TTC549 (cell line): ENCODE measurements at regions not wholly inside any gene's neighbourhood (a gene's known extent, or its start where the extent isn't known, plus 50 kb on each side); places are given as distances from the start of the nearest gene placed in this dataset.
"Not testable (repeated sequence)": the region's sequence is repeated elsewhere in the genome, so short reads cannot be mapped to it uniquely, and the experiment has no call there.

Experiments used
- FAIRE-seq: peaks from 2 replicates; lab custom pipeline; 2012; peaks lifted over from hg19 to GRCh38; lab: Jason Lieb, UNC

DNA sequence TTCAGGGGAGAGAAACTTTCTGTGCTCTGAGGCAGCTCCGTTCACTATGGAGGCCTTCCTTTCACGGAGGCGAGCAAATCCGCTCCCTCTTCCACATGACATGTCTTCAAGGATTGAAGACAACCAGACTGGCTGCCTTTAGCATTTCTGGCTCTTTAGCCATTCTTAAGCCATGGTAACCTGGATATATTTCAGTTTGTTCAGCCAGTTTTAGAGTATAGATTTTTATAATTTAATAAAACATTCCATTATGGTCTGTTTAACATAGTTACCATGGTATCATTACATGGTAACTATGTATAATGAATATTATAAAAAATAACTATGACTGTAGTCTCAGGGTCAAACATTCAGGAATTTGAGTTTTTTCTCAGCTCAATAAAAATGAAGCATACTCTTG lies 54.2 kb upstream of the NFIA start:
- no peak for FAIRE-seq

DNA sequence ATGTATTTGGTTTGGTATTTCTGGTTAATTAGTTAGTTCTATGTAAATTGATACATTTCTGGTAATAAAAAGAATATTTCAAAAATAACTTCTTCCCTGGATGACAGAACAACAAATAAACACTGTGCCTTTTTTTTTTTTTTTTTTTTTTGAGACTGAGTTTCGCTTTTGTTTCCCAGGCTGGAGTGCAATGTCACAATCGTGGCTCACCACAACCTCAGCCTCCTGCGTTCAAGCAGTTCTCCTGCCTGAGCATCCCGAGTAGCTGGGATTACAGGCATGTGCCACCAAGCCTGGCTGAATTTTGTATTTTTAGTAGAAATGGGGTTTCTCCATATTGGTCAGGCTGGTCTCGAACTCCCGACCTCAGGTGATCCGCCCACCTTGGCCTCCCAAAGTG lies 64.3 kb upstream of the NFIA start:
- not testable (repeated sequence) for FAIRE-seq

DNA sequence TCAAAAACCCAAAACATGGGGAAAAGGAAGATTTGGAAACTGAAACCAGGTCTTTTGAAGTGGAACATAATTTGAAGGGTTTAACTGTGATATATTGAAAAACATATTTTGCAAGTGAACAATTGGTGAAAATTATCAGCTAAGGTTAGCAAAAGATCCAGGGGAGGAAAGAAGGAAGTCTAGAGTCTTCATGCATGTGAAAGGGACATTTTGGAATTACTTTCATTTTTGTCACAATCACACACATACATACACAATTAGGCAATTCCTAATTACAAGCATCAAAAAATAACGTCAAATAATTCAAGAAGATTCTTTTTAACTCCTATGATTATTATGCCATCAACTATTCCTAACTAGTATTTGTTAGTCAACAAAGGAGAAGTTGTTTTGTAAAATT lies 64.7 kb upstream of the NFIA start:
- no peak for FAIRE-seq

DNA sequence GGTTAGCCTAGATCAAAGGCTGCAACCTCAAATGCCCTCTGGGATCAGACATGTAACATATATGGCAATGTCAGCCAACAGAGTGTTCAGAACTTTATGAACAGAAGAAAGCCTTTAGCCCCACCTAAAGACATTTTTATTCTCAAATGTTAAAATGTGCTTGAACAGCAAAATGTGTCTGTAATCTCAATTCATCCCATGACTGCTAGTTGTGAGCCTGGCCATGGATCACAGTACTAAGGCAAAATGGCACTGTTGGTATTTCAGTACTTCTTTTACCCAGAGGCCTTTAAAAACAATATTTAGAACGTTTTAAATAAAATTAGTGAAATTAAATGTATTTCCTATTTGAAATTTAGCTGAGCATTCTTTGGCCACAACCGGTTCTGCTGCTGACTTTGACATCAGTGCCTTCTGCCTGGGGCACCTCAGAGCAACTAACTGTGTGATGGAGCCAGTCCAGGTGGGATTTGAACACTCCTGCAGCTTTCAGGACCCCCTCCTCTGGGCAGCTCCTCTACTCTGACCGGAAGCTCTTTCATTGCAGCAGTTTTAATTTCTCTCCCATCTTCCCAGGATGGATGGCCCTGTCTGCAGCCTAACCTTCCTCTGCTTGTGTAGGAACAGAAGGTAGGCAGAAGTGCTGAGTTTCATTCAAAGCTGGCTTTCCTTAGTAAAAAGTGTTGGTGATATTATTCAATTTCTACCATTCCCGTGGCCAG lies 68.3 kb upstream of the NFIA start:
- FAIRE-seq, result no peak

DNA sequence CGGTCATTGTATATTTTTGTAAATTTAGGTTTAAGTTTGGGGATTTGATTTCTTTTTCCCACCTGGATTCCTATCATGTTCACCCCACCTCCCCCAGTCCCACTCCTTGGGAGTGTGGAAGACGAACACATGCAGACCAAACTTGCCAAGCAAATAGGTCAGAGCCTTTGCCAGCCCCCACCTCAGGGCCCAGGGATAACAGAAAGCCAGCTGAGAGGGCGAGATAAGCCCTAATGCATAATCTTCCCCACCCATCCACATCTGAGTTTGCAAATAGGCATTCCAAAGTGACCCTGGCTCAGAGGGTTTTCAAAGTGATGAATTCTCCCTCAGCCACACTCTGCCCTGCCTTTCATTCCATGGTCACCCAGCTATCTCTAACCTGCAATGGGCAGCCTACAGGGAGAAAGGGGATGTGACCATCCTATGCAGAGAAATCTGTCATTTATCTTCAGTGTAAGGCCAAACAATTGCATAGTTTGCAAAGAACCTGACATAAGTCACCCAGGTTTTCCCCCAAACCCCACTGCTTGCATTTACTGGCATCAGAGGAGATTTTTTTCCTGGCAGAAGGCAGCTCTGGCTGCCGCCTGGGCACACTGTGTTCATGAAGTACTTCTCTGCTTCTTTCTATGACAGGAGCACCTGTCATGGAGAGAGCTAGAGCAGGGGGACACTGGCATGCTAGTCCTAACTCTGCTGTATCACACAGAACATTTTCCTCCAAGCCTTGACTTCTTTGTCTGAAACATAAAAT lies 69.0 kb upstream of the NFIA start:
- no peak for FAIRE-seq

DNA sequence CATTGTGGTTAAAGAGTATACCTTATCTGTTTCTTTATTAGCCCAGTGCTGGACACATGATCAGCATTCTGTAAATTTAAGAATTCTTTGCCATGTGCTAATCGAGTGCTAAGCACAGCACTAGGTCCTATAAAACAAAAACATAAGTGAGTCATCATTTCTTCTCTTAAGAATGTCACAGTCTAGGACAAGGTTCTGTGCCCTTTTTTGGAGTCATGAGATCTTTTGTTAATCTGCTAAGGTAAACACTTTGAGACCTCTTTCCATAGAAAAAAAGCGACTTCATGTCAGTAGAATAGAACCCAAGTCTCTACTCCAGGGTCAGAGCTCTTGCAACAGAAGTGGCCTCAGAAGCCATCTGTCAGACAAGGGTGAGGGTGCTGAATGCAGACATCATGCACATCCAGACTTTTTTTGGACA lies 70.0 kb upstream of the NFIA start:
- FAIRE-seq, result no peak

DNA sequence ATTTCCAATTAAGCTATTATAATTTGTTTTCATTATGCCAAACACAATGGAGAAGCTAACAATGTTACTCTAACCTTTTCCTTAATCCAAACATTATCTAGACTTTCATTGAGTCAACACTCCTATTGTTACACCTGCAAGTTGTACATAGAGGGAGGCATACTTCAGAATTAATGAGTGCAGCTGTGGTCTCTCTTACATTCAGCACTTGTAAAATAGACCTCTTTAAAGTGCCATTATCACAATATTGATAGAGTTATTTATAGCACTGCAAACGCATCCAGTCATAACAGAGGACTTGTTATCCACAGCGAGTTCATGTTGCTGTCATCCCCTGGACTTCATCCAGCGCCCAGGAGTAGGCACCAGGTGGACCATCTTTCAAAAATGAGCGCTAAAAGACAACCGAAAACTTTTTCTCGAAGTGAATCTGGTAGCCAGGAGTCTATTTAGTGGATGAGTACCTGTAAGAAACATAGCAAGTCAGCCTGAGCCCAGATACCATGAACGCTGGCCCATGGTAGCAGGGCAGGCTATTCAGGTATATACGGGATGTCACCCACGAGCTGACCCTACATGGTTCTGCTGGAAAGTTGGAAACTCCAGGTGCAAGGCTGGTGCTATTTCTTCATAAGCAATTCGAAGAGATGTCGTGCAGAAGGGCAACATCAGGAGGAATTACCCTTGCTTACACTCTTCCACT lies 70.6 kb upstream of the NFIA start:
- no peak for FAIRE-seq

DNA sequence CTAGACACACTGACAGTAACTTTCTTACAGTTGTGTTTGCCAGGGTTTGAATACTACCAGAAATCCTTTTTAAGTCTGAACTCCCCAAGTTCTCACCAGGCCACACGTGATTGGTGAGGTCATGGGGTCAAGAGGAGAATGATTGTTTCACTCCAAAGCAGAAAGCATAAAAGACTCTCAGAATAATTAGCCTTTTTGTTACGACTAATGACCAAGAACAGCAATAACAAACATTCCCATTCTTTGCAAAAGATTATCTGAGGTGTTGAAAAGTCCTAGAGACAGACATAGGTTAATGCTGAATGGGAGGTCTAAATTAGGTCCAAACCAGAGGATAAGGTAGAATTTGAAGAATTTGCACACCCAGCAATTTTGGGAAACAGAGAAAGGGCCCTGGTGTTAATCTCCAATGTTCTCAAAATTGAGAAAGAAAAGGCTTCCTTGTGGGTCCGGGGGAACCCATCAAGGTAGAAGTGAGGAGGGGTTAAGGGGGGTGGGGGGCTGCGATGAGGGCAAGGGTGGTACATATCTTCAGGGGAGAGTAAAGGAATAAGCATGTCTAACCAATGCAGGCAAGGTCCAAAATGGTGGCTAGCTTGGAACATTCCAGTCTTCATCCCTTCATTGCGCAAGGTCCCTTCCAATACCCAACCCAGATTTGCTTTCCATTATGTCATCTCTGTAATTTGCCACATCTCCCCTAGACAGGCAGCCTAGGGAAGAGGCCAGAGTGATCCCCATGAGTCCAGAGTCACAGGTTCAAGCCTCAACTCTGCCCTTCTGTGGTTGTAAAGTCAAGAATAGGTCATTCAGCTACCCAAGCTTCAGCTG lies 74.6 kb upstream of the NFIA start:
- no peak for FAIRE-seq

DNA sequence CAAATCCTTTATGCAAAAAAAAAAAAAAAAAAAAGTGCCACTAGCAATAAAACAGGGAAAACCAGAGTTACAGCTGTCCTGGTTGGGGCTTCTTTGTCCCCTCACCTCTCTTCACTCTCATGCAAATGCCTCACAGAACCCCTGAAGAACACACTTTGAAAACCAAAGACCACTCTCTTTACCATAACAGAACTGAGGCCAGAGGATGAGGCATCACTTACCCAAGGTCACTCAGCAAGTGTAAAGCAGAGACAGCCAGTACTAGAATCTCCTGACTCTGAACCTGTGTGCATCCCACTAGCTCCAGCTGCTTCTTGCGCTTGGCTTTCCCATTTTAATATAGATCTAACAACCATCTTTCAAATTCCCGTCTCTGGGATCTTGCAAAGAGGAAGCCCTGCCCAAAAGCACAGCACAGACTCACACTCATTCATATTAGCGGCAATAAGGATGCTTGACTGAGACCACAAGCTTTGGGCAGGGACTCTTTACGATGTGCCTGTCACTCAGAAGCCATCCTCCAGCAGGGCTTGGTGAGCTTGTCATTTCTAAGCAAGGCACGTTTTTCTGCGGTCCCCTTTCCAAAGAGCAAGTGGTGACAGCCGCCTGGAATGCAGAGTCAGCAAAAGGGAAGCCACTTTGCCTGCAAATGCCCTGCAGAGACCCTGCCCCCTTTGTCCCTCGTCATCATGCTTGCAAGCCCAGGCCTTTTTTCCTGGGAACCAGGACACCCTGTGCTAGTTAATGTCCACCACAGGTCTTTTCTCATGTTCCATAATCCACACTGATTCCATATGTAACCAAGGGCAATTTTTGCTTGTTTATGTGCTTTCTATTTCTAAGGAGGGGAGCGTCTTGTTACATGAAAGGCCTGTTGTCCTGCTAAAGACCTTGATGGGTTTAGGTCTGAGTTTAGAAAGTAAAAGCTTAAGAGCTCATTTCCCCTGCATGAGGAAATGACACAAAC lies 76.5 kb upstream of the NFIA start:
- FAIRE-seq, result no peak

DNA sequence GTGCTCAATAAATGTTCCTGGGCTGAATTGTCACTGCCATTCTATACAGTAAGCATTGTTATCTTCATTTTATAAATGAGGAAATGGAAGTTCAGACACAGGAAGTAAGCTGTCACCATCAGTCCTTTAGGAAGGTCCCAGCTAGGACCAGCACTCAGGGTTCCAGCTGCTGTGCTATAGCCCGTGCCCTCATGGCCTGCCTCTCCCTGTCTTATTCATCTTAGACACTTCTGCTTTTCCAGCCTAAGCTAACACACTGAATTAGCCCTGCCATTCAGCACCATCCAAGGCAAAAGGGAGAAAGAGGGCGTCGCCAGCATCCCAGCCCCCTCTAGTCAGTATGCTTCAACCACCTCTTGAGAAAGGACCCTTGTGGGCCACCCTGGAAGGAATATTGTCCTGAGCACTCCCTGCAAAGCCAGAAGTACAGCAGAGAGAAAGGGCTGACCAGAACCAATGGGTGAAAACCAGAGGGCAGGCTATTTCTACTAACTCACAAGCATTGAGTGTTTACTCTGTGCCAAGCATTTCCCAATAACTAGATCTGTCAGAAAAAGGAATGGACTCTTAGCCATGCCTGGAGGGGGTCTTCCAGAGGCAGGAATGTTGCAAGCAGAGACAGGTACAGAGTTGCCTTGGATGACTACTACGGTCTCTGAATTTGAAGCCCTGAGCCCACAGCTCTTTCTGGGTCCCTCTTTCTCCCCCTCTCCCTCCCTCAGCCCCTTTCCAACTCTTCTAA lies 77.9 kb upstream of the NFIA start:
- no peak for FAIRE-seq

DNA sequence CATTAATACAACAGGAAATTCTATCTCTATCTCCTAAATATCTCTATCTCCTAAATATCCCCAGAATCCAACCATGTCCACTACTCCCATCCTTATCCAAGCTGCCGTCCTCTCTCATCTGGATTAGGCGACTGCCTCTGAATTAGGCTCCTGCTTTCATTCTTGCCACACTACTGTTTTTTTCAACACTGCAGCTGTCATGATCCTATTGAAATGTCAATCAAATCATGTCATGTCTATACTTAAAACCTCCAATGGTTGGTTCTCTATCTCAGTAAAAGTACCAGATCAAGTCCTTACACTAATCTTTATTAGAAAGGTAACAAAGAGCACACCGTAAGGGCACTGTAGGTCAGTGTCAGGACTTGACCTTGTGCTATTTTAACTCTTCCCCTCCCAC lies 82.0 kb upstream of the NFIA start:
- FAIRE-seq, result no peak

DNA sequence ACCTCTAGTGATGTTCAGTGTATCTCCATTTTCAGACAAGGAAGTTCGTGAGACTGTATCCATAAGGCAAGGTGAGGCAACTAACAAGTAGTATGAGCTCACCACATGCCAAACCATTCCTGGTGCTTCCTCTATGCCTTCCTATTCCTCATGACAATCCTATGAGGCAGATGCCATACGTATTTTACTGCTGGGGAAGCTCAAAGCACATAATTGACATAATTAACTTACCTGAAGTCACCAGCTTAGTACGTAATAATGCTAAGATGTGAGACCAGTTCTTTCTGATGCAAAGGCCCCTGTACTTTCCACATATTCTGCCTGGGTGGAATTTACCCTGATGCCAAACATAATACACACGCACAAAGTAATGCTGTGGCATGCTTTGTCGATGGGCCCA lies 83.6 kb upstream of the NFIA start:
- FAIRE-seq, result no peak

DNA sequence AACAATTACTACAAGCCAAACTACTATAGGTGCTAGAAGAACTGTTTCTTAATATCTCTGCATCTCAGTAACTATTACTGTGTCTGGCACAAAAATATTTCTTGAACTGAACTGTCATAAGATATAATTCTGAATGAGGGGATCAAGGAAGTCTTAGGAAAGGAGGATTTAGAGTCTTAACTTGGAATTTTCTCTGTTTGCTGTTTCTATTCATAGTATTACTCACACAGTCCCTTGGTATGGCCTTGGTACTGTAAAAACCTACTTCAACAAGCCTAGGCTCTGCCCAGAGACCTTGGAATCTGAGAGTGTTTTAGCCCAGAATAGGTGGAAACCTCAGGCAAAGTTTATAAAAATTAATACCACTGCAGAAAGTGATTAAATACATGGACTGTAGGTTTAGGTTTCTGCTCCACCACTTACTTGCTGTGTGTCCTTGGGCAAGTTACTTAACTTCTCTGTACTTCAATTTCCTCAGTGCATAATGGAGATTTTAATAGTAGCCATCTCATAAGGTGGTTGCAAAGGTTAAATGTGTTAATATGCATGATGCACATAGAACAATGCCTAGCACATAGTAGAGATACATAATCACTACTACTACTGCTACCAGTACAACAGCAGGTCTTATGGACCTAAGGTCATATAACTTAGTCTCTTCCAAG lies 87.4 kb upstream of the NFIA start:
- FAIRE-seq, result no peak

DNA sequence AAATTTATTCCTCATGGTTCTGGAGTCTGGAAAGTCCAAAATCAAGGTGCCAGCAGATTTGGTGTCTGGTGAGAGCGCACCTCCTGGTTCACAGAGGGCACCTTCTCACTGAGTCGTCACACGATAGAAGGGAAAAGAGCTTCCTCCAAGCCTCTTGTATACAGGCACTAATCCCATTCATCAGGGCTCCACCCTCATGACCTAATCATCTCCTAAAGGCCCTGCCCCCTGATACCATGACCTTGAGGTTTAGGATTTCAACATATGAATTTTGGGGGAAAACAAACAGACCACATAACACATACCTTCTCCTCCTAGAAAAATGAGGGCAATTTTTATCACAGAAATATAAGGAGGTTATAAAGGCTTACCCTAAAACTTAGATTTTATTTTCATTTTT lies 88.0 kb upstream of the NFIA start:
- FAIRE-seq, result no peak

DNA sequence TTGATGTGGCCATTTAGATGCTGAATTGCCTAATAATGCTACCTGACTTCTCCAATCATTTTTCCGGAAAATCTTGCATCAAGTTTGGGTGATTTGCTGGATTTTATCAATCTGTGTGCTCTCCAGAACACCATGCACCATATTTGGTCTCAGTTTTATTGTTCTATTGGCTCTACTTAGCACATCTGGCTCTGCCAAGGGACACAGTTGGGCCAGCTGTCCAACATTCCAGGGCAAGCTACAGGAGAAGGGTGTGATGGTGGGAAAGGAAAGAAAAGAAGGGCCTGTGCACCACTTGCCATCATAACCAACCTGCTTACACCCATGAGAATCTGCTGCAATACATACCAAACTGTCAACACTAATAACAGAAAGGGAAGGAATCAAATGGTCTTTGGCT lies 90.2 kb upstream of the NFIA start:
- no peak for FAIRE-seq

DNA sequence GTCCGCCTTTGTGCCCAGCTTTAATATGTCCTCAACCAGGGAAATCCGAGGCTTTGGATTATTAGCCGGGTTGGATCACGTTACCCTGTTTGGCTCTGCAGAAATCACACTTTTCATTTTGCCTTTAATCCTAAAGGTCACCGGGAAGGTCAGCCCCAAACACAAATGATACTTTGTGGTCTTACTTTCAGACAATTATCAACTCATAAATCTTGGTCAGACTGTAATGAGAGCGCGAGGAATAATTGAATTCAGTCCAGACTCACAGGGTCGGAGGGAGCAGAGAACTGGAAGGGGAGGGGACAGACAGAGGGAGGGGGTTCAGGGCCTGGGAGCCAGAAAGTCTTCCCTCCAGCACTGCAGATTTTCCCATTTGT lies 91.7 kb upstream of the NFIA start:
- FAIRE-seq, result no peak

DNA sequence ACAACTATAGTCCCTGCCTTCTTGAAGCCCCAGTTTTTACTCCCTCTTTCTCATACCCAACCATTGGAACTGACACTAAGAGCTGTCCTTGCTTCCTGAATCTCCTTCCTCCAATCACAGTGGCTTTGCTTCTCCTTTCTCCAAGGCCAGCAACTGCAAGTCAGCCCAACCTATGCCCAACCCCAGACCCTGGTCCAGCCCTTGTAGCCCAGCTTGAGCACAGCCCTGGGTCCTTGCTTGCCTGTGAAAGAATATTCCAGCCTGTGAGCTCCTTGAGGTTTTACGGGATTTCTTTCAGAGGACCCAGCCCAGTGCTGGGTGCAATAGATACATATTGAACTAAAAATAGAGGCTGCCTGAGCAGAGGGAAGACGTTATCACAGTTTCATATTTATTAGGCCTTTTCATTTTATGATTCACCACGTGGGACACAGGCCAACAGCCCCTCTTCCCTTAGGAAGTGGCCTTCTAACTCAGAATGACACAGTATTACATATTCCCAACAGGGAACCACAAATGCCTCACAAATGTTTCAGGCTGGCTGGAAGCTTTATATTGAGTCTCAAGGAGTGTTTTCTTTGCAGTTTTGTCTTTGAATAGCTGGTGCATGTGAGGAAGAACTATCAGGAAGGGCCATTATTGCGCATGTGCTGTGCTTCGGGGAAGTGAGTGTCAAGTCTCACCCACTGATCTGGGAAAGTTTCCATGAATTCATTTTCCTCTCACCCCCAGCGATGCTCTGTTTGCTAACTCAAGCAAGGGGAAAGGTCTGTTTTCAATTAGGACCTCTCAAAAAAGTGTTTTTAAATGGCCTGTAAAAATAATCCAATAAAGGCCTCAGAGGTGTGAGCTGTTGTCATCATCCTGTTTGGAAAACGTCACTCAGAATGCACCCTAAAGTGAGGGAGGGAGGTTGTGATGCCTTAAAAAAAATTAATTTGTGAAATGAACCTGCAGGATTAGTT lies 92.3 kb upstream of the NFIA start:
- no peak for FAIRE-seq

DNA sequence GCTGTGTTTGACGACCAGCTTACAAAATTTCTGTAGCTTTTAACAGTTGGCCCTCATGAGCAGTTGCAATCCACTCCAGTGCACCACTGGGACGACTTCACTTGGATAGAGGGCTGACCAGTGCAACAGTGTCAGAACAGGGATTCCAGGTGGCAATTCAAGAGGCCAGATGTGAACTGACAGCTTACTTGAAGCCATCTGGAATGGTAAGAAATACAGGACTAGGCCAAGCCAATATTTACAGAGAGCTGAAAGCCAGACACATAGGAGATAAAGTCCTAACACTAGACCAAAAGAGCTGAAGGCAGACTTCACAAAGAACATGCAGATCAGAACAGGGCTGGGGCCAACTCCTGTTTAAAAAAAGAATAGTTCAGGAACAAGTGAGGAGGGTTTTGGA lies 93.5 kb upstream of the NFIA start:
- no peak for FAIRE-seq

DNA sequence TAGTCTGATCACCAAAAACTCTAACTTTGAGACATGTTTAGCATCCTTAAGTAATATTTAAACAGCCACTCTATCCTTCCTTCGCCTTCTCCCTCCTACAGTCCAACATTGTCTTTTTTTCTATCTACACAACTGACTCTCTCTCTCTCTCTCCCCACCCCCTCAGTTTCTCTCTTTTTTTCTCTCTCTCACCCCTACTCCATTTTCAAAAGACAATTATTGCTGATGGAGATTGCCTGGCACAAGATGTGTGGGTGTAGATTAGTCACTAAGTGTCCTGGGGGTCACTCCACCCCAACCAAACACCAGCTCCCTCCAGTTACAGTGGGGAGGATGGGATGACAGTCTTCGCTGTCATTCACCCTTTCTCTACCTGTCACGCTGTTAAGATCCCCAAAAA lies 94.5 kb upstream of the NFIA start:
- no peak for FAIRE-seq
